GM18868 (cell line): ENCODE measurements at regions not wholly inside any gene's neighbourhood (a gene's known extent, or its start where the extent isn't known, plus 50 kb on each side); places are given as distances from the start of the nearest gene placed in this dataset.

Experiments
- ATAC-seq: cut with Tn5 transposase; IDR thresholded peaks from one replicate; pipeline ENCODE4 v1.9.1; 2021; ENCODE audit warnings: mild to moderate bottlenecking, moderate library complexity; ENCODE audit not compliant: unreplicated experiment

DNA sequence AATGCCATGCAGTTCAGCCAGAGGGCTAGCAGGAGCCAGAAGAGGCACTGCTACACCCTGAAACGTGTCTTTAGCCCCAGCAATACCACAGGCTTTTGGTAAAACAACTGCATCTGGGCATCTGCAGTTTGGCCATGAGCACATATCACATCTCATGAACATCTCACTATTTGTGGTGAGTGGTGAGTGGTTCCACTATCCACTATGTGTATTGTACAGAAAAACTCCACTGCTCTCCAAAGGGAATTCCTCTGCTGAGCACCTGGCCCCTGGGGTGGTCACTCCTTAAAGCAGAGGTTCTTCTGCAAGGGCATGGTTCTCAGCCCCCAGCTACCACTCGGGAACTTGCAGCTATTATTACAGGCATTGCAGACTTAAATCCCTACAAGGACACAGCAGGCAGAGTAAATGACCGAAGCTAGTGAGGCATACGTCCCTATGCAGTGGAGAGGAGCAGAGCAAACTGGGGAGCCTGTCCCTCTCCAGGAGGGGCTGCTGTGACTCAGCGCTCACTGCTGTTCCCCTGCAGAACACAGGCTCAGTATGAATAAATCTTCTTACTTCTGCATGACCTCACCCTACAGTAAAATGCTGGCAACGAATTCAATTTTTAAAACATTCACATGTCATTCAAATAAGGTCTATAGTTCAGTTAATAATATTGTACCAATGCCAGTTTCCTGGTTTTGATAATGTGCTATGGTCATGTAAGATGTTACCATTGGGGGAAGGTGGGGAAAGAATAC, 332.4 kb upstream of the ZNF507 start:
- ATAC-seq = no peak

DNA sequence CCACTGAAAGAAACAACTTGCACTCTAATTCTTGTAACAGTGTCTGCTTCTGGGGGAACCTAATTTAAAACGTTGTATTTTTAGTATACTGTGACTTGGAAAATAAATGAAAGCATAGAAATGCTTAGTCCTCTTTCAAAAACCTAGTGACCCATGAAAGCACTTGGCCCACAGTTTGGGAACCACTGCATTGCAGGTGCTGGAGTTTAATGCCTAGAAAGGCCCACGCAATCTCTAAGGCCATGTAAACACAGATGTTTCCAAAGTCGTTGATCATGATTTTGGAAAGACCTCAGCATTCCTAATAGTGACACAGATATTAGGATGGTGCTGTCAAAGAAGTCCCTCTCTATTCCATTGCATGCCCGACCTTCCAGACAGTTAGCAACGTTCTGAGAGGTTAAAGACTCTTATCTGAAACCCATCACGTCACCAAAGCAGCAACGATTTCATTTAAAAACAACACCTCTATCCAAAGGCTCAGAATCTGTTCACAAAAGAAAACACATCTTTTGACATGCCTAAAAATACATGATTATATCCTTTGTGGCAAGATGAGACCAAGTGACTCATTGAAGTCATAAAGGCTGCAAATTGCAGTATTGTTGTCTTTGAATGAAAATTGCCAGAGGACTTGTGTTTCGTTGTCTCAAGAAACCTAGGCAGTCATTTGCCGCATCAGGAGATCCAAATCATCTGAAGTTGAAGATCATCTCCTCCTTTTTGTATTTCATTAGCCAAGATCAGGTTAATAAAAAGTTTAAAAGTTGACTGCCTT, 328.0 kb upstream of the ZNF507 start:
- no peak for ATAC-seq

DNA sequence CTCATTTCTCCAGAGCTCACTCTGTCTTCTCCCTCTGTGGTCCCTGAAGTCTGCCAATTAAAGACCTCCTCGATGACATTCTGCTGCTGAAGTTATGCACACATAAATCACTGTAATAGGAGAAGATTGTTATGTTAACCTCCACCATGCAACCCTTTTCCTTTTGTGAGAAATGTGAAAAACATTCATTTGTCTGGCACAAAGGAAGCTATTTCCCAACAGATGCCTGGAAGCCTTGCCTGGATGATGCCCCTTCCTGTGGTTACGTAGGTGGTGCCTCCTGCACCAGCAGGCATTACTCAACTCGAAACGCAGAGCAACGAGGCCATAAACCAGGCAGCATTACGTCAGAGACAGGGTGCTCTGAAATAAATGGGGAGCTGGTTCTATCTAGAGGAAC, 327.4 kb upstream of the ZNF507 start:
- ATAC-seq = no peak

DNA sequence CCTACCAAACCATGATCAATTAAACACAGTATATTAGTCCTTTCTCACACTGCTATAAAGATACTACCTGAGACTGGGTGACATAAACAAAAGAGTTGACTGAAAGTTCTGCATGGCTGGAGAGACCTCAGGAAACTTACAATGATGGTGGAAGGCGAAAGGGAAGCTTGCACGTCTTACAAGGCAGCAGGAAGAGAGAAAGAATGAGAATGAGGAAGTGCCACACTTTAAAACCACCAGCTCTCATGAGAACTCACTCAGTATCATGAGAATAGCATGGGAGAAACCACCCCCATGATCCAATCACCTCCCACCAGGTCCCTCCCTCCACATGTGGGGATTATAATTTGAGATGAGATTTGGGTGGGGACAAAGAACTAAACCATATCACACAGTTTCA, 324.9 kb upstream of the ZNF507 start:
- ATAC-seq = no peak

DNA sequence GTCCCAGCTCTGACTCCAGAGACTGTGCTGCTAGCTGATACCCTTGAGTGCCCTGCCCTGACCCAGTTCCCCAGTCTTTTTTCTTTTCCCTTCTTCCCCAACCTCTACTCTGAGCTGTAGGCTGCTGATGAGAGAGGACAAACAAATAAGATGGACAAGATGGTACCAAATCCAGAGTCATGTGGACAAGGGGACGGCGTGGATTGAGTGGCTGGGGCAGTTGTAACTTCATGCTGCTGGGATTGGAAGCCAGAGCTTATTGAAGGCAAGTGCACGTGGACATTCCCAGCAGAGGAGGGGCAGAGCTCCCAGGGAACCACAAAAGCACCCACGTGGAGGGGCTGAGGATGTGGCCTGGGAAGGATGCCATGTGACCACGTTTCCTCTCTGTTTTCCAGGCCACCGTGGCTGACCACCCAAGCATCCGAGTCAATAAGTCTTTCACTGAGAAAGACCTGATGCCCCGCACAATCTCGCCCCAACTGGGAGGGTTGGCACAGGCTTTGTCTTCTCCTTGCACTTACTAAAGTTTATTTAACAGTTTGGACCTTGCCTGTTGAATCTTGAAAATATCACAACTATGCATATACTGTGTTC, 323.3 kb upstream of the ZNF507 start:
- no peak for ATAC-seq

DNA sequence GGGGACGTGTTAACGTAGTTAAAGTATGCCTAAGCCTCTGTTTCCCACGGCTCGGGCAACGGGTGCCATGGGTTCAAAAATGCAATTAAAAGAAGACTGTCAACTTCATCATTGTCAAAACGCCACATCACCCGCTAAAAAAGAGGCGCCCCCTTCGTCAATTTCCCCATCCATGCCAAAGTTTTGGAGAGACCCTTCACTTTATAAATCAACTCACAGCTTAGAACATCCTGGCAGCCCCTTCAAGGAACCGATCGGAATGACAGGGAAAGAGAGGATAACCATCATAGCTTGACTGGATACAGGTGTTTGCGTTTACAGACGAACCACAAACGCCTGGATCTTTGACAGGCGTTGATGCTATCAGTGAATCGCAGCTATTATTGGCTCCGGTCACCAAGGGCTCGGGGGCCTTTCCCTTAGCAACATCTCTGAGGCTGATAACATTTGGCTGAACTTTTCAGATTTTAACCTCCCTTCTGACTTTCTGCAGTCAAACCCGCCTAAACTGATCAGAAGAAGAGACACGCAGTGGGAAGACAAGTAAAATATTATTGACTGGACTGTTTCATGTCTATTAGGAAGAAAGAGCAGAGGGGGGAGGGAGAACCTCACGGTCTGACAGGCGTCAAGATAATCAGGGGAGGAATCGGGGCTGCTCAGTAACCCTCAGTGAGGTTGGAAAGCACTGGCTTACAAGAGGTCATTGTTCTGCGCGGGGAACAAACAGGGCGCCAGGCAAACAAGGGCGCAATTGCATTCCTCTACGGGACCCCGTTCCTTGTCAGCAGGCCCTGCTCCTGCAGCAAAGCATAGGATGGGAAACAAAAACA, 322.5 kb upstream of the ZNF507 start:
- ATAC-seq = no peak

DNA sequence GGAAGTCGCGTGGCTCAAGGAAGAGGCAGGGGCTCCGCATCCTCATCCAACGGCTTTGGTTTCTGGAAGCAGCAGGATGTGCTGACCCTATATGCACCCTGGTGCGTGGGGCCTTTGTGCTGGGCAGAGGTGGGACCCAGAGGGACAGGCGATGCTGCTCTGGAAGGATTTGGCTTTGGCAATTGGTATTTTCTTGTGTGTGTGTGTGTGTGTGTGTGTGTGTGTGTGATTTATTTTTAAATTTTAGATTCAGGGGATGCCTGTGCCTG, 321.9 kb upstream of the ZNF507 start:
- no peak for ATAC-seq

DNA sequence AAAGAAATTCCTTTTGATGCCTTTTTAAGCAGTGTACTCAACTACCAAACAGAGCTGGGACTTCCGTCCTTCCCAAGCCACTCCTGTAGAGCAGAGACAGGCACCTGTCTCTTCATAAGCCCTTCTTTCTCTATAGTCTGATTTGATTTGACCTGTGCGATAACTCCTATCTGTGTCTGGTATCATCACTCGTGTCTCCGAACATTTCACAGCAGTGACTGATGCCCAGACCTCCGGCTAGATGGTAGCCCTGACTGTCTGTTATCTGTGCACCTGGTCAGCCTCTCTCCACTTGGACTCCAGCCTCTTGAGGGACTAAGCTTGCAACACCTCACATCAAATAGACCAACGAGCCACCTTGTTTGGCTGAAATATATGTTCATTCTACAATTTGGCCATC, 316.2 kb upstream of the ZNF507 start:
- ATAC-seq = no peak

DNA sequence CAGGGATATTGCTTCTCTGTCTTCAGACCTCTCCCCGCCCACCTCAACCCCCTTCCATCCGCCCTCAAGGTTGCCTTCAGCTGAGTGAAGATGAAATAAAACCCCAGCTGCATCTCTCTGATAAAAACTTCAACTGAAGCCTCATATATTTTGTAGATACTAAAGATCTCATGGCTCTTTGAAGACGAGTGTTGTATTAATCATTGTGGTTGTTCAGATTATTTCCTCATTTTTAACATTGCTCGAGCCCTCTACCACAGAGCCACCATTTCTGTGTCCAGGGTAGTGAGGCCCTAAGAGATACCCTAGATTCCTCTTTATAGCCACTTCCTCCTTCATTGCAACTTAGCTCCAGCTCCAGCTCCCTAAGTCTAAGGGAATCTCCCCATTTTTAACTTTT, 312.8 kb upstream of the ZNF507 start:
- no peak for ATAC-seq

DNA sequence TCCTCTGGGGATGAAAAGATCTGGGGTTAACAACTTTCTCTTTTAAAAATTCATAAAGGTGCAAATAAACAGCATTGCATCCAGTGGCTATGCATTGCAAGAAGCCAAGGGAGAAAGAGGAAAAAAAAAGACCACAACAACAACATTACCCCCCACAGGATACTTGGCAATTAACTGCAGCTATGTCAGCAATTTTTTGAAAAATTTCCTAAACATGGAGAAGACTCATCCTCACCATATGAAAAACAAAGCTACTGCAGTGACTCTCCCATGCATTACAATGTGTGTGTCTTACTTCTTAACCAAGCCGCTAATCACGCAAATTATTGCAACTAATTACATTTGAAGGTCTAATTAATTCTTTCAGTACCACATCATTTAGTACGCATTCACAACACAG, 309.8 kb upstream of the ZNF507 start:
- no peak for ATAC-seq

DNA sequence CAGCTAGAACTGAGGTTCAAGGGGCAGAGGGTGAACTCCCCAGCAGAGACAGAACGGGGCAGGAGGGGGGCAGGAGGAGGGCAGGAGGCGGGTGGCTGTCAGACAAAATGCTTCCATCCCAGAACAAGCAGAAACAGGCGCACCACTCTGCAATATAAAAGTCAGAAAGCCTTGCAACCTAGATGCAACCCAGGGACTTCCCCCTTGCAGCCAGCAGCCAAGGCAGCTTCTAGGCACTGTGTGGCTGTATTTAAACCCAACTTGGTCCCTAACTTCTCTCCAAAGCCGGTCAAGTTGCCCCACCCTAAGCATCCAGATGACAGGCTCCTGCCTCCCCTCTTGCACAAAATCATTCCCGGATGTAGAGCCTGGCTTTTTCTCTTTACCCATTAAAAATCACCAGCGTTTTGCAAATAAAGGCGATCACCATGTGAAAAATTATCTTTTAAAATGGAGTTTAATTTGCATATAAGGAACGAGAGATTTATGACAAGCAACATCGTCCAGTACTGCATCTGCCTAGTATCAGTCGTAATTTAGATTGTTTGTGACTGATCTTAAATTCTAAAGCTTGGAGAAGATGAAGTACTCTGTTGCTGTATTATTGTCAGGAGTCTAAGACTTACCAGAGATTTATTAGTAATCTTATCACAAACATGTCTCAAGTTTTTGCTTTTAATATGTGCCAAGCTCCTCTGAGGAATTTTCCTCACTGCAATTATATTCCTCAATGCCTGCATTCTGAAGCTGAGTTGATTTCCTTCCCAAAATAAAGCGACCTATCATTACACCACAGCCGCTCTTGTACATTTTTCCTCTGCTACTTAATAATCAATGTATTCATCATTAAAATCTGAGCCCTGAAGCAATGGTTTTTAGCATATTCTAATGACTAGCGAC, 307.1 kb upstream of the ZNF507 start:
- ATAC-seq = no peak

DNA sequence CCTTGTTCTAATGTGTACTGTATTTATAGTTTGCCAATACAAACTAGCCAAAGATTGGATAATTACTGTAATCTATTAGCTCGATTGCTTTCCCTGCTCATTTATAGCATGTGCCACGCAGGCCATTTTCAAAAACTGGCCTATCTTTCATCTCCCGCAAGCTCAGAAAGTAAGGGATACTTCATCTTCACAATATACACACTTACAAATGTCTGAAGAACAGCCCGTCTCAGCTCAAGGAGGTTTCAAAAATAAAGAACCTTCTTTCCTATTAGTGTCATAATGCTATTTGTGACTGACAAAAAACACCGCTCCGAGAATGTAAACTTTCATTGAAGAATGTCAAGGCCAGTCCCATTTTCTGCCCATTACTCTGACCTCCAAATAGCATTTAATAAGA, 306.4 kb upstream of the ZNF507 start:
- no peak for ATAC-seq

DNA sequence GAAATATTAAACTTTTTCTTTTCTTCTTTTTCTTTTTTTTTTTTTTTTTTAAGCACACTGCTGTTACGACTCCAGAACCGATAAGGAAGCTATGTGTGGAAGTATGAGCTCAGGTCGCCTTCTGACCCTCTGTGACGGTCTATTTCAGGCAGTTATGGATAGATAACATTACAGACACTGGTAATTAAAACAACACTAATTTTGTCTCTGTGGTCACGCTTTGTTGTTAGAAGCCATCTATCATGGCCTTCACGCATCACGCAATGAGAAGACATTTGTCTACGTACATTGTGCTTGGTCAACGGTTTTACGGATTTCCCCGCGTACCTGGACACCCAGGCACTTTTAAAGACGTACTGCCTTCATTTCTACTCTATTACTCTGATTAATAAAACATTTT, 306.0 kb upstream of the ZNF507 start:
- ATAC-seq = no peak

DNA sequence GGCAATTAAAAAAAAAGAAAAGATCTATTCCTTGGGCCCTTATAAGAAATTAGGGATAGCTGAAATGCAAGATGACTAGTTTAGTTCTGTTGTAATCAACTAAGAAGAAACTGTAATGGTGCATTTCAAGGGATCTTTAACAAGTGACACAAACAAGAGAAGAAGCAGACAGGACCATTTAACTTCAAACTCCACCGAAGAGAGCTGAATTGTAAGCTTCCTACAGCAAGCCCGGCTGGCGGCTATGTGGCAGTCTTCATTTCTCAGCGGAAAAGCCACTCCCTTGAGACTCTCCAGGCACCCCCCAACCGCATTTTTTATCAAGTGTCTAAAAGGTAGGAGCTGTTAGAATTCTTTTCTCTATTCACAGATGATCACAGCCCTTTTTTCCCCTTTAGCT, 305.2 kb upstream of the ZNF507 start:
- no peak for ATAC-seq

DNA sequence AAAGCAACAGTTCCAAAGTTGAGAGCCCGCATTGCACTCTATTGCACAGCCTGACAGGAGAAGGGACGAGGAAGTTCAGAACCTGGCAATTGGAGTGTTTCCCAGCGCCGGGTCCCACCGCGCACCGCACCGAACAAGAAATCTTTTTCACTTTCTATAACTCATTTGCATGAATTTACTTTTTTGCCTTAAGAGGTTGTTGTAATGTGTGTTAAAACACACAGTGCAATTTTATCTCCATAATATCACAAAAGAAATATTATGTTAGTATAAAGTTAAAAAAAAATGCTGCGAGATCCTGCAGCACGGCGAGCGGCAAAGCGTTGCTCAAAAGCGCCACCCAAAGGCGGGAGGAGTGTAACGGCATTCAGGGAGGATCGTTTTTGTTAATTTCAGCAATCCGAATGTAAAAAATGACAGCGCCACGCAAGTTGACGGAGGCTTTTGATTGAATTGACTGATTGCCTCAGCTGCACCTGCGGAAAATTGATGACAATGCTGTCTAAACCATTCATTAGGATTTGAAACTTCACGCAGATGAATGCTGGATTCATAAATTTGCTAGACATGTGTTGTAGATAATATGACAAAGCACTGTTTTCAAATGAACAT, 303.6 kb upstream of the ZNF507 start:
- ATAC-seq = no peak

DNA sequence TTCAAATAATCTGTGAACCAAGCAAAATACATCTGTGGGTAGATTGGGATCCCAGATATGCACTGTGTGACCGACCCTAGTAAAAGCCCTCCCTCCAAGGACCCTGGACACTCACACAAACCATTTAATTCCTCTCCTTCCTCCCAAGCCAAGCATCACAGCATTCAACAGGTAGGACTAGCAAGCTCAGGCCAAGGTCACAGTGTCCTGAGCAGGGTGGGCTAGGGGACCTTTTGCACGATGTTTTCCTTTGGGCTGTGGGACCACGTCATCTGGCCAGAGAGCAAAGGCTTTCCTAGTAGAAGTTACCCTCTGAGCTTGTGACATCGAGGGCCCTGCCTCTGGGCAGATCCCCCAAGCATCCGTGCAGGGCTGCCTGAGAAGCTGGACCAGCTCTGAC, 297.6 kb upstream of the ZNF507 start:
- ATAC-seq = no peak

DNA sequence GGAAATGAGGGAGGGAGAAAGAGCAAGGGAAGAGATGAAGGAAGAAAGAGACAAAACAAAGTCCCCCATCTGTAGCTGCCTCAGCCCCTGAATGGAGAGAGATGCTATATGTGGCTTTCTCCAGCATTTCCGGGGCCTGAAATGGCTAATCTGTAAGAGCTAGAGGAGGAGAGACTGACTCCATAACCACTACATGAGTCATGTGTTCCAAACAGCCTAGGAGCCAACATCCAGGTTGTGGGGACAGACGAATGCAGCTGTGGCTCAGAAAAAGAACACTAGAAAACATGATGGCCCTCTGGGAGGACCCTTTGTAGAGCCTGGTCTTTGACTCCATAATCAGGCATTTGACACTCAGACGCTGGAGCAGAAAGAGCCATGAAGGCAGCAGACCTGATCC, 292.0 kb upstream of the ZNF507 start:
- ATAC-seq = no peak

DNA sequence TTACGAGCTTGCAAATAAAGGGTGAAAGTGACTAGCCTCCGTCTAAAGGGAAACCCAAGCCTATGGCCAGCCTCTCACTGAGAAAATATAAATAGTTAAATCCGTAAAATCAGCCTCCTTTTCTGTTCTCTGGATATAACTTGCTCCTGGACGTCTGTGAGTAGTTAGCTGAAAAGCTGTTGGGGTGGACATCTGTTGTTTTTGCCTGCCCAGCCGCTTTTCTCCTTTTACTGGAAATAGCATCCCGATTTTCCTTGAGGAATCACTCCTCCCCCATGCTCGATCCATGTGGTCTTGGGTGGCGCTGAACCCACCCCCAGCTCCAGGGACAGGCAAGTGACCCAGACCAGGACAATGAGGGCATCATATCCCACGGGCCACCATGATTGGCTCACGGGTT, 291.5 kb upstream of the ZNF507 start:
- ATAC-seq = no peak

DNA sequence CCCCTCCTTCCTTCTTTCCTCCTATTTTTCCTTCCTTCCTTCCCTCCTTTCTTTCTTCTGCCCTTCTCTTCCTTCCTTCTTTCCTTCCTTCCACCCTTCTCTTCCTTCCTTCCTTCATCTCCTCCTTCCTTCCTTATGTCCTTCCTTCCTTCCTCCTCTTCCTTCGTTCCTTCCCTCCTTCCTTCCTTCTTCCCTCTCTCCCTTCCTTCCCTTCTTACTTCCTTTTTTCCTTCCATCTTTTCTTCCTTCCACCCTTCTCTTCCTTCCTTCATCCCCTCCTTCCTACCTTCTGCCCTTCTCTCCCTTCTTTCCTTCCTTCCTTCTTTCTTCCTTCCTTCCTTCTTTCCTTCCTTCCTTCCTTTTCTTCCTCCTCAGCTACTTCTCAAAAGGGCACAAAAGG, 287.3 kb upstream of the ZNF507 start:
- no peak for ATAC-seq

DNA sequence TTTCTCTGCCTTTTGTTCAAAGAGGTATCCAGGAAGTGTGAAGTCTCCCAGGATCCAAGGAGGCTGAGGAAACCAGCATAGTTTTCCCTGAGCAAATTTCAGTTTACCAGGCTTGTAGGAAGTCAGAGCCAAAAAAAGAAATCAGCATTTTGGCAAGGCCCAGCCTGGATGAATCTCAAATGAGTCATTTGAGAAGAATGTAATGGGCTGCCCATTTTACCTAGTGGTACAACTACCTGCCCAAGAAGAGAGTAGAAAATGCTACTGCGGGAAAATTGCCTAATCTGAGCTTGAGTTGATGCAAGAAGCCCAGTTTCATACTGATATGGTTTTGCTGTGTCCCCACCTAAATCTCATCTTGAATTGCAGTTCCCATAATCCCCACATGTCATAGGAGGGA, 284.1 kb upstream of the ZNF507 start:
- no peak for ATAC-seq
